HepG2 (cell line): ENCODE measurements at regions not wholly inside any gene's neighbourhood (a gene's known extent, or its start where the extent isn't known, plus 50 kb on each side); places are given as distances from the start of the nearest gene placed in this dataset.

Experiments
- ATAC-seq: fragments of 200-7000 bp; cut with Tn5 transposase; 3 replicates; pipeline ENCODE4 v1.9.1; 2020; ENCODE audit warnings: mild to moderate bottlenecking, moderate library complexity
- BruUV-seq: library from RNA; stranded (reverse); fragments of 400-500 nt; replicated peaks from 2 replicates; lab custom pipeline; 2021; lab: Mats Ljungman, UMichigan
- CTCF ChIA-PET: fragments of 300-600 bp; formaldehyde crosslinking; extraction: SDS; loops from one replicate; lab custom pipeline; 2021; ENCODE audit warnings: low total read pairs, inconsistent platforms, low intra/inter-chr PET ratio; lab: Yijun Ruan, JAX
- POLR2A ChIA-PET: fragments of 350-600 bp; sonication (Branson Sonifier 250); formaldehyde crosslinking; loops from one replicate; lab custom pipeline; 2020; ENCODE audit warnings: antibody characterized with exemption, inconsistent platforms; lab: Yijun Ruan, JAX
- DNase-seq: peaks from one replicate; pipeline ENCODE4 v3.0.0-alpha.2; 2015; ENCODE audit warnings: low spot score
- FAIRE-seq: peaks from 3 replicates; lab custom pipeline; 2011; peaks lifted over from hg19 to GRCh38; lab: Jason Lieb, UNC
- H2AFZ ChIP-seq: one replicate; pipeline ENCODE4 v1.6.1; 2011; ENCODE audit warnings: low read length, inconsistent platforms
- H3K27ac ChIP-seq: fragments of 300-600 bp; 3 replicates; pipeline ENCODE4 v1.8.0; 2011; ENCODE audit warnings: mixed run types, mild to moderate bottlenecking, mixed read lengths, low read length, inconsistent platforms; ENCODE audit not compliant: insufficient read depth; ENCODE audit errors: extremely low read length
- H3K27me3 ChIP-seq, 2 experiments: fragments of 200-600 bp in 1 of 2; 2 replicates in 1 of 2; 3 replicates in 1 of 2; pipeline versions ENCODE4 v1.6.0 to v1.8.0; 2011; ENCODE audit warnings: low read length in 2 of 2, mild to moderate bottlenecking in 2 of 2, moderate library complexity in 2 of 2, inconsistent platforms in 1 of 2; ENCODE audit not compliant: insufficient read depth in 2 of 2, control insufficient read depth in 1 of 2
- H3K36me3 ChIP-seq, 2 experiments: fragments of 200-600 bp in 1 of 2; replicated peaks in 1 of 2; 2 replicates in 1 of 2; 3 replicates in 1 of 2; pipeline versions ENCODE4 v1.5.1 to v1.8.0; 2011; ENCODE audit warnings: low read length in 2 of 2, inconsistent platforms in 1 of 2; ENCODE audit not compliant: insufficient read depth in 2 of 2, control insufficient read depth in 1 of 2
- H3K4me1 ChIP-seq: 2 replicates; pipeline ENCODE4 v1.5.1; 2012; ENCODE audit warnings: low read length, inconsistent platforms; ENCODE audit not compliant: insufficient read depth
- H3K4me2 ChIP-seq: 2 replicates; pipeline ENCODE4 v1.6.0; 2011; ENCODE audit warnings: low read depth, low read length, inconsistent platforms
- H3K4me3 ChIP-seq, 3 experiments: fragments of 200-600 bp in 1 of 3; sonication (generic), shearing (Covaris generic) in 1 of 3; replicated peaks in 1 of 3; 2 replicates each; pipeline ENCODE4 v1.5.1; 2011 to 2016; ENCODE audit warnings: low read length in 3 of 3, inconsistent platforms in 2 of 3, low read depth in 2 of 3, mild to moderate bottlenecking in 2 of 3, control low read depth in 1 of 3, mixed read lengths in 1 of 3; ENCODE audit not compliant: insufficient read depth in 1 of 3
- H3K79me2 ChIP-seq: one replicate; pipeline ENCODE4 v1.6.1; 2011; ENCODE audit warnings: low read length, inconsistent platforms; ENCODE audit not compliant: insufficient read depth
- H3K9ac ChIP-seq: 2 replicates; pipeline ENCODE4 v1.6.0; 2011; ENCODE audit warnings: mild to moderate bottlenecking, low read depth, low read length, inconsistent platforms; ENCODE audit not compliant: insufficient read depth
- H3K9me3 ChIP-seq: 2 replicates; pipeline ENCODE4 v1.5.1; 2012; ENCODE audit warnings: mild to moderate bottlenecking, low read length
- H4K20me1 ChIP-seq: 2 replicates; pipeline ENCODE4 v1.6.0; 2011; ENCODE audit warnings: inconsistent platforms, mild to moderate bottlenecking, low read length, moderate library complexity; ENCODE audit not compliant: insufficient read depth
- CEBPB ChIP-seq: IDR thresholded peaks from 2 replicates; pipeline ENCODE4 v1.6.1; 2011; ENCODE audit warnings: low read depth, low read length, improper control_type of control experiment, borderline replicate concordance
- HNF1A ChIP-seq, 2 experiments: sonication (generic) in 1 of 2; formaldehyde crosslinking in 1 of 2; IDR thresholded peaks; 2 replicates each; pipeline versions ENCODE4 v1.4.0 to v1.6.1; 2016 to 2020; ENCODE audit warnings: borderline replicate concordance in 1 of 2, low read depth in 1 of 2, mild to moderate bottlenecking in 1 of 2, missing genetic modification reagents in 1 of 2
- ZNF124 ChIP-seq: sonication (generic); formaldehyde crosslinking; IDR thresholded peaks from 2 replicates; pipeline ENCODE4 v1.4.0; 2020; ENCODE audit warnings: missing genetic modification reagents
- ZNF430 ChIP-seq: sonication (generic); formaldehyde crosslinking; IDR thresholded peaks from 2 replicates; pipeline ENCODE4 v1.9.0; 2021; ENCODE audit warnings: mild to moderate bottlenecking, missing genetic modification reagents
- ZNF691 ChIP-seq: sonication (generic); formaldehyde crosslinking; IDR thresholded peaks from 2 replicates; pipeline ENCODE4 v1.4.0; 2020; ENCODE audit warnings: missing genetic modification reagents, low read depth, mild to moderate bottlenecking, borderline replicate concordance
- in situ Hi-C: cut with HindIII; loops from 2 replicates; pipeline ENCODE4 v1.10.0; 2017; ENCODE audit warnings: low pct_unique_long_range_greater_than_20kb; ENCODE audit not compliant: extremely low pct_ligation_motif_present
- intact Hi-C: fragments of 100-400 bp; cut with micrococcal nuclease; formaldehyde crosslinking; loops from one replicate; pipeline ENCODE4 v1.10.0; 2022; ENCODE audit not compliant: unreplicated experiment
- TF ChIP-seq, protein P1 (sequence below): sonication (generic); formaldehyde crosslinking; IDR thresholded peaks from 2 replicates; pipeline ENCODE4 v1.4.0; 2020; ENCODE audit warnings: missing genetic modification reagents
- TF ChIP-seq, protein P2 (sequence below): sonication (generic); formaldehyde crosslinking; IDR thresholded peaks from 2 replicates; pipeline ENCODE4 v1.5.0; 2020; ENCODE audit warnings: mild to moderate bottlenecking, missing genetic modification reagents
- TF ChIP-seq, protein P3 (sequence below): sonication (generic); formaldehyde crosslinking; IDR thresholded peaks from 2 replicates; pipeline ENCODE4 v1.5.0; 2020; ENCODE audit warnings: mild to moderate bottlenecking, missing genetic modification reagents

GRCh38 chr1:94759188-94759587 lies 61.0 kb upstream of the SLC44A3 start:
- peak; percentile 75 for ATAC-seq
- CTCF ChIA-PET = no interaction called here
- TF ChIP-seq ZNF691 (CRISPR knock-in tag) (no peak), ZNF430 (CRISPR knock-in tag) (no peak), HNF1A (IDR thresholded peaks at IDR 0.05; ENCODE audit: low read depth) (no peak; the same call in 1 of the 2 replicates), HNF1A (CRISPR knock-in tag; IDR thresholded peaks at IDR 0.05; ENCODE audit: borderline replicate concordance) (peak; percentile 38; the same call in 1 of the 2 replicates), ZNF124 (CRISPR knock-in tag) (no peak), CEBPB (peak; percentile 76)
- TF ChIP-seq, protein P1, sequence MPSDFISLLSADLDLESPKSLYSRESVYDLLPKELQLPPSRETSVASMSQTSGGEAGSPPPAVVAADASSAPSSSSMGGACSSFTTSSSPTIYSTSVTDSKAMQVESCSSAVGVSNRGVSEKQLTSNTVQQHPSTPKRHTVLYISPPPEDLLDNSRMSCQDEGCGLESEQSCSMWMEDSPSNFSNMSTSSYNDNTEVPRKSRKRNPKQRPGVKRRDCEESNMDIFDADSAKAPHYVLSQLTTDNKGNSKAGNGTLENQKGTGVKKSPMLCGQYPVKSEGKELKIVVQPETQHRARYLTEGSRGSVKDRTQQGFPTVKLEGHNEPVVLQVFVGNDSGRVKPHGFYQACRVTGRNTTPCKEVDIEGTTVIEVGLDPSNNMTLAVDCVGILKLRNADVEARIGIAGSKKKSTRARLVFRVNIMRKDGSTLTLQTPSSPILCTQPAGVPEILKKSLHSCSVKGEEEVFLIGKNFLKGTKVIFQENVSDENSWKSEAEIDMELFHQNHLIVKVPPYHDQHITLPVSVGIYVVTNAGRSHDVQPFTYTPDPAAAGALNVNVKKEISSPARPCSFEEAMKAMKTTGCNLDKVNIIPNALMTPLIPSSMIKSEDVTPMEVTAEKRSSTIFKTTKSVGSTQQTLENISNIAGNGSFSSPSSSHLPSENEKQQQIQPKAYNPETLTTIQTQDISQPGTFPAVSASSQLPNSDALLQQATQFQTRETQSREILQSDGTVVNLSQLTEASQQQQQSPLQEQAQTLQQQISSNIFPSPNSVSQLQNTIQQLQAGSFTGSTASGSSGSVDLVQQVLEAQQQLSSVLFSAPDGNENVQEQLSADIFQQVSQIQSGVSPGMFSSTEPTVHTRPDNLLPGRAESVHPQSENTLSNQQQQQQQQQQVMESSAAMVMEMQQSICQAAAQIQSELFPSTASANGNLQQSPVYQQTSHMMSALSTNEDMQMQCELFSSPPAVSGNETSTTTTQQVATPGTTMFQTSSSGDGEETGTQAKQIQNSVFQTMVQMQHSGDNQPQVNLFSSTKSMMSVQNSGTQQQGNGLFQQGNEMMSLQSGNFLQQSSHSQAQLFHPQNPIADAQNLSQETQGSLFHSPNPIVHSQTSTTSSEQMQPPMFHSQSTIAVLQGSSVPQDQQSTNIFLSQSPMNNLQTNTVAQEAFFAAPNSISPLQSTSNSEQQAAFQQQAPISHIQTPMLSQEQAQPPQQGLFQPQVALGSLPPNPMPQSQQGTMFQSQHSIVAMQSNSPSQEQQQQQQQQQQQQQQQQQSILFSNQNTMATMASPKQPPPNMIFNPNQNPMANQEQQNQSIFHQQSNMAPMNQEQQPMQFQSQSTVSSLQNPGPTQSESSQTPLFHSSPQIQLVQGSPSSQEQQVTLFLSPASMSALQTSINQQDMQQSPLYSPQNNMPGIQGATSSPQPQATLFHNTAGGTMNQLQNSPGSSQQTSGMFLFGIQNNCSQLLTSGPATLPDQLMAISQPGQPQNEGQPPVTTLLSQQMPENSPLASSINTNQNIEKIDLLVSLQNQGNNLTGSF (CRISPR knock-in tag) = no peak
- TF ChIP-seq, protein P2, sequence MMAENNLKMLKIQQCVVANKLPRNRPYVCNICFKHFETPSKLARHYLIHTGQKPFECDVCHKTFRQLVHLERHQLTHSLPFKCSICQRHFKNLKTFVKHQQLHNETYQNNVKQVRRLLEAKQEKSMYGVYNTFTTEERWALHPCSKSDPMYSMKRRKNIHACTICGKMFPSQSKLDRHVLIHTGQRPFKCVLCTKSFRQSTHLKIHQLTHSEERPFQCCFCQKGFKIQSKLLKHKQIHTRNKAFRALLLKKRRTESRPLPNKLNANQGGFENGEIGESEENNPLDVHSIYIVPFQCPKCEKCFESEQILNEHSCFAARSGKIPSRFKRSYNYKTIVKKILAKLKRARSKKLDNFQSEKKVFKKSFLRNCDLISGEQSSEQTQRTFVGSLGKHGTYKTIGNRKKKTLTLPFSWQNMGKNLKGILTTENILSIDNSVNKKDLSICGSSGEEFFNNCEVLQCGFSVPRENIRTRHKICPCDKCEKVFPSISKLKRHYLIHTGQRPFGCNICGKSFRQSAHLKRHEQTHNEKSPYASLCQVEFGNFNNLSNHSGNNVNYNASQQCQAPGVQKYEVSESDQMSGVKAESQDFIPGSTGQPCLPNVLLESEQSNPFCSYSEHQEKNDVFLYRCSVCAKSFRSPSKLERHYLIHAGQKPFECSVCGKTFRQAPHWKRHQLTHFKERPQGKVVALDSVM (CRISPR knock-in tag) = no peak
- TF ChIP-seq, protein P3, sequence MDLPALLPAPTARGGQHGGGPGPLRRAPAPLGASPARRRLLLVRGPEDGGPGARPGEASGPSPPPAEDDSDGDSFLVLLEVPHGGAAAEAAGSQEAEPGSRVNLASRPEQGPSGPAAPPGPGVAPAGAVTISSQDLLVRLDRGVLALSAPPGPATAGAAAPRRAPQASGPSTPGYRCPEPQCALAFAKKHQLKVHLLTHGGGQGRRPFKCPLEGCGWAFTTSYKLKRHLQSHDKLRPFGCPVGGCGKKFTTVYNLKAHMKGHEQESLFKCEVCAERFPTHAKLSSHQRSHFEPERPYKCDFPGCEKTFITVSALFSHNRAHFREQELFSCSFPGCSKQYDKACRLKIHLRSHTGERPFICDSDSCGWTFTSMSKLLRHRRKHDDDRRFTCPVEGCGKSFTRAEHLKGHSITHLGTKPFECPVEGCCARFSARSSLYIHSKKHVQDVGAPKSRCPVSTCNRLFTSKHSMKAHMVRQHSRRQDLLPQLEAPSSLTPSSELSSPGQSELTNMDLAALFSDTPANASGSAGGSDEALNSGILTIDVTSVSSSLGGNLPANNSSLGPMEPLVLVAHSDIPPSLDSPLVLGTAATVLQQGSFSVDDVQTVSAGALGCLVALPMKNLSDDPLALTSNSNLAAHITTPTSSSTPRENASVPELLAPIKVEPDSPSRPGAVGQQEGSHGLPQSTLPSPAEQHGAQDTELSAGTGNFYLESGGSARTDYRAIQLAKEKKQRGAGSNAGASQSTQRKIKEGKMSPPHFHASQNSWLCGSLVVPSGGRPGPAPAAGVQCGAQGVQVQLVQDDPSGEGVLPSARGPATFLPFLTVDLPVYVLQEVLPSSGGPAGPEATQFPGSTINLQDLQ (CRISPR knock-in tag) = no peak

More at GRCh38 chr1:94759188-94759587, 61.0 kb upstream of the SLC44A3 start:
- POLR2A ChIA-PET = no interaction called here
- peak overlapping the region; percentile 71 for H3K27ac ChIP-seq
- DNase-seq (peak; percentile 86), FAIRE-seq (peak; percentile 60)
- no peak overlapping the region for H2AFZ ChIP-seq
- H3K36me3 ChIP-seq = no peaks in the 10 kb centered on the region
- H3K27me3 ChIP-seq = no peaks in the 10 kb centered on the region
- H3K9me3 ChIP-seq = no peaks in the 10 kb centered on the region
- H3K4me1 ChIP-seq = peaks cover 63% of the 10 kb centered on the region
- in situ Hi-C loops (no loop called here), intact Hi-C loops (loop anchor here (5.0 kb wide), 1 partner anchor 43 kb away; no protein-coding TSS in a partner anchor)
- 0 out of 2 replicates have a peak overlapping the region, but pooled peaks have one; percentile 8 for H3K9ac ChIP-seq
- BruUV-seq = no TSS peak
- peak overlapping the region; percentile 18; the same call in 1 of the 2 replicates for H3K4me2 ChIP-seq
- no peaks in the 10 kb centered on the region for H4K20me1 ChIP-seq
- no peak overlapping the region for H3K4me3 ChIP-seq
- H3K79me2 ChIP-seq = no peaks in the 10 kb centered on the region
